ENCODE measurements at regions not wholly inside any gene's neighbourhood (a gene's known extent, or its start where the extent isn't known, plus 50 kb on each side); places are given as distances from the start of the nearest gene placed in this dataset.

GRCh38 chr15:39317225-39317624, 263.7 kb upstream of the THBS1 start:
- no peak for TF ChIP-seq CTCF (IDR thresholded peaks at IDR 0.05; ENCODE audit: extremely low read depth in 1 of 2, insufficient read depth in 1 of 2, low read depth in 1 of 2, low read length in 2 of 2)
- TF ChIP-seq POLR2AphosphoS5 (IDR thresholded peaks at IDR 0.05; ENCODE audit: insufficient read depth, low read depth, low read length), result no peak
- no peak for TF ChIP-seq MAX (IDR thresholded peaks at IDR 0.05; ENCODE audit: insufficient read depth, insufficient read length)
- TF ChIP-seq POLR2A (IDR thresholded peaks at IDR 0.05; ENCODE audit: low read depth, low read length), result no peak
- TF ChIP-seq EZH2 (IDR thresholded peaks at IDR 0.05; ENCODE audit: borderline replicate concordance, low read depth, low read length, severe bottlenecking), result no peak
- no peak for TF ChIP-seq JUN (IDR thresholded peaks at IDR 0.05; ENCODE audit: borderline replicate concordance, insufficient read depth, insufficient read length, low read depth)

All from endothelial cell of umbilical vein (primary cell).